WERI-Rb-1 (cell line): ENCODE measurements at regions not wholly inside any gene's neighbourhood (a gene's known extent, or its start where the extent isn't known, plus 50 kb on each side); places are given as distances from the start of the nearest gene placed in this dataset.

ENCODE experiments used
- DNase-seq: peaks from one replicate; pipeline ENCODE4 v3.0.0-alpha.2; 2020
- H3K27ac ChIP-seq: fragments of 250-450 bp; sonication (Bioruptor Pico); 2 replicates; pipeline ENCODE4 v1.5.1; 2020; ENCODE audit warnings: mild to moderate bottlenecking, moderate library complexity
- H3K27me3 ChIP-seq: fragments of 250-450 bp; sonication (Bioruptor Pico); 2 replicates; pipeline ENCODE4 v1.5.1; 2021; ENCODE audit warnings: mild to moderate bottlenecking, low read depth, moderate library complexity; ENCODE audit not compliant: insufficient read depth, severe bottlenecking
- H3K36me3 ChIP-seq: fragments of 250-450 bp; sonication (Bioruptor Pico); 2 replicates; pipeline ENCODE4 v1.5.1; 2020; ENCODE audit warnings: mild to moderate bottlenecking, moderate library complexity
- H3K4me3 ChIP-seq: 2 replicates; pipeline ENCODE4 v1.5.1; 2011; ENCODE audit warnings: low read depth, mild to moderate bottlenecking, control low read depth, low read length
- H3K9me3 ChIP-seq: fragments of 250-450 bp; sonication (Bioruptor Pico); 2 replicates; pipeline ENCODE4 v1.5.1; 2021; ENCODE audit warnings: mild to moderate bottlenecking, moderate library complexity; ENCODE audit not compliant: severe bottlenecking
- TF ChIP-seq, protein P1 (sequence below): IDR thresholded peaks from 2 replicates; pipeline ENCODE4 v1.5.1; 2011; ENCODE audit warnings: low read depth, mild to moderate bottlenecking, control low read depth, inconsistent platforms, low read length

DNA sequence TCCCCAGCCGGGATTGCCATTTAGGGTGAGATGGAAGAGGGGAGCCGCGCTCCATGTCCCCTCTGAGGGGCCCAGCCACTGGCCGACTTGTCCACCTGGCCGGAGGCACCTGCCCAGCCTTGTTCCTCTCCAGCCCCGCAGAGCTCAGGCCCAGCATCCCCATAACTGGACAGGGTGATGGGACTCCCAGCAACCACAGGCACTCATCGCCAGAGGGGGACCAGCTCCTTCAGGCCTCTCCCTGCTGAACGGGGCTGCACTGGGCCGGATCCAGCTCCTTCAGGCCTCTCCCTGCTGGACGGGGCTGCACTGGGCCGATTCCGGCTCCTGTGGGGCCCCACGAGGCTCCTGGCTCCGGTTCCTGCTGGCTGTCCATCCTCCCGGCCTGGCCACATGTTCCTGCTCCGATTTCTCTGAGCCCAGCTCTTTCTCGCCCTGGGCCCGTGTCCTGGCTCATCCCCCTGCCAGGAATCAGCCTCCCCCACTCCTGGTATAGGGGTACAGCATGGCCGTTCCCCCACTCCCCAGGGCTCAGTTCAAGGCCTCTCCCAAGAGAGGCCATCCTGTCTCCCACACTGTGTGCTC is 56.1 kb upstream of the ADGRA1 start:
- no peak overlapping the region for H3K4me3 ChIP-seq
- DNase-seq = no peak
- no peak overlapping the region for H3K27ac ChIP-seq
- H3K9me3 ChIP-seq = no peaks in the 10 kb centered on the region
- H3K27me3 ChIP-seq = no peaks in the 10 kb centered on the region
- no peaks in the 10 kb centered on the region for H3K36me3 ChIP-seq
- TF ChIP-seq, protein P1, sequence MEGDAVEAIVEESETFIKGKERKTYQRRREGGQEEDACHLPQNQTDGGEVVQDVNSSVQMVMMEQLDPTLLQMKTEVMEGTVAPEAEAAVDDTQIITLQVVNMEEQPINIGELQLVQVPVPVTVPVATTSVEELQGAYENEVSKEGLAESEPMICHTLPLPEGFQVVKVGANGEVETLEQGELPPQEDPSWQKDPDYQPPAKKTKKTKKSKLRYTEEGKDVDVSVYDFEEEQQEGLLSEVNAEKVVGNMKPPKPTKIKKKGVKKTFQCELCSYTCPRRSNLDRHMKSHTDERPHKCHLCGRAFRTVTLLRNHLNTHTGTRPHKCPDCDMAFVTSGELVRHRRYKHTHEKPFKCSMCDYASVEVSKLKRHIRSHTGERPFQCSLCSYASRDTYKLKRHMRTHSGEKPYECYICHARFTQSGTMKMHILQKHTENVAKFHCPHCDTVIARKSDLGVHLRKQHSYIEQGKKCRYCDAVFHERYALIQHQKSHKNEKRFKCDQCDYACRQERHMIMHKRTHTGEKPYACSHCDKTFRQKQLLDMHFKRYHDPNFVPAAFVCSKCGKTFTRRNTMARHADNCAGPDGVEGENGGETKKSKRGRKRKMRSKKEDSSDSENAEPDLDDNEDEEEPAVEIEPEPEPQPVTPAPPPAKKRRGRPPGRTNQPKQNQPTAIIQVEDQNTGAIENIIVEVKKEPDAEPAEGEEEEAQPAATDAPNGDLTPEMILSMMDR = no peak

- Histone ChIP-seq H3K36me3 (no peaks in the 10 kb centered on the region), H3K27ac (no peak overlapping the region), H3K9me3 (no peaks in the 10 kb centered on the region), H3K4me3 (no peak overlapping the region), H3K27me3 (no peaks in the 10 kb centered on the region)
- TF ChIP-seq, protein P1 = no peak
- DNase-seq = no peak
Observed at GRCh38 chr10:133030781-133031180, 56.9 kb upstream of the ADGRA1 start.

- TF ChIP-seq, protein P1 = no peak
Observed at GRCh38 chr10:133030126-133030525, 57.6 kb upstream of the ADGRA1 start.

GRCh38 chr10:133028956-133029355 is 58.8 kb upstream of the ADGRA1 start:
- no peak overlapping the region for H3K27ac ChIP-seq
- H3K36me3 ChIP-seq = no peaks in the 10 kb centered on the region
- TF ChIP-seq, protein P1 = no peak
- H3K27me3 ChIP-seq = no peaks in the 10 kb centered on the region
- no peaks in the 10 kb centered on the region for H3K9me3 ChIP-seq
- H3K4me3 ChIP-seq = no peak overlapping the region
- no peak for DNase-seq

More at GRCh38 chr10:133030126-133030525, 57.6 kb upstream of the ADGRA1 start:
- H3K36me3 ChIP-seq = no peaks in the 10 kb centered on the region
- no peak overlapping the region for H3K4me3 ChIP-seq
- no peaks in the 10 kb centered on the region for H3K9me3 ChIP-seq
- DNase-seq = no peak
- H3K27ac ChIP-seq = no peak overlapping the region
- H3K27me3 ChIP-seq = no peaks in the 10 kb centered on the region

DNA sequence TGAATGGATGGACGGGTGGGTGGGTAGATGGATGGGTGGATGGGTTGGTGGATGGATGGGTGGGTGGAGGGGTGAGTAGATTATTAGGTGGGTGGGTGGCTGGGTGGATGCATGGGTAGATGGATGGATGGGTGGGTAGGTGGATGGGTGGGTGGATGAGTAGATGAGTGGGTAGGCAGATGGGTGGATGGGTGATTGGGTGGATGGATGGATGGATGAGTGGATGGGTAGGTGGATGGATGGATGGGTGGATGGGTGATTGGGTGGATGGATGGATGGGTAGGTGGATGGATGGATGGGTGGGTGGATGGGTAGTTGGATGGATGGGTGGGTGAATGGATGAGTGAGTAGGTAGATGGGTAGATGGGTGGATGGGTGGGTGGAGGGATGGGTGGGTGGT is 59.6 kb upstream of the ADGRA1 start:
- H3K27me3 ChIP-seq = no peaks in the 10 kb centered on the region
- no peaks in the 10 kb centered on the region for H3K9me3 ChIP-seq
- DNase-seq = no peak
- no peak overlapping the region for H3K4me3 ChIP-seq
- TF ChIP-seq, protein P1 = no peak
- H3K36me3 ChIP-seq = no peaks in the 10 kb centered on the region
- H3K27ac ChIP-seq = no peak overlapping the region

DNA sequence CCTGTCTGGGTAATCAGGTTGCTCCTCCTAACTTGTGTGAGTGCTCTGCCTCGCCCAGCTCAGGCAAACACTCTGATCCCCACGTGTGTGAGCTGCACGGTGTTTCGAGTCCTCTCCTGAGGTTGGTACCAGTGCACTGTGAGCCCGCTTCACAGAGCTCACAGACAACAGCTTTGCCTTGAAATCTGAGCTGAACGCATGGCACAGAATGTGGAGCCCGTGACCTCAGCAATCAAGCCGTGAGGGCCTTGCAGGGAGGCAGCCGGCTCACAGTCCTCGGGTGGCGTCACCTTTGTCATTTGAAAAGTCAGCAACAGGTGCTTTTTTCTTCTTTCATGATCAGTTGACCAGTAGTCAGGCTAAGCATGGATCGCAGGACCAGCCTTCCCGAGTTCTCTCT is 60.2 kb upstream of the ADGRA1 start:
- H3K27me3 ChIP-seq = no peaks in the 10 kb centered on the region
- TF ChIP-seq, protein P1 = no peak

More for the DNA sequence above, 60.2 kb upstream of the ADGRA1 start:
- Histone ChIP-seq H3K36me3 (no peaks in the 10 kb centered on the region), H3K4me3 (no peak overlapping the region), H3K9me3 (no peaks in the 10 kb centered on the region), H3K27ac (no peak overlapping the region)
- DNase-seq = no peak
